Mucosa of descending colon (tissue), 3 donors: ENCODE measurements at regions not wholly inside any gene's neighbourhood (a gene's known extent, or its start where the extent isn't known, plus 50 kb on each side); places are given as distances from the start of the nearest gene placed in this dataset.

ENCODE experiments used
- ATAC-seq: fragments of 200-7000 bp; cut with Tn5 transposase; one replicate; pipeline ENCODE4 v1.9.1; 2020; ENCODE audit warnings: mild to moderate bottlenecking, moderate library complexity
- DNase-seq, 3 donors: peaks; one replicate each; pipeline ENCODE4 v3.0.0-alpha.2; 2020
- H3K36me3 ChIP-seq: fragments of 200-600 bp; one replicate; pipeline ENCODE4 v1.8.0; 2021; ENCODE audit warnings: low read depth, mild to moderate bottlenecking
- H3K4me1 ChIP-seq: fragments of 200-600 bp; one replicate; pipeline ENCODE4 v1.8.0; 2021; ENCODE audit warnings: low read depth, mild to moderate bottlenecking
- H3K4me3 ChIP-seq: fragments of 200-600 bp; one replicate; pipeline ENCODE4 v1.8.0; 2021; ENCODE audit warnings: mild to moderate bottlenecking
- H3K9me3 ChIP-seq: fragments of 200-600 bp; one replicate; pipeline ENCODE4 v1.8.0; 2021; ENCODE audit warnings: mild to moderate bottlenecking
- CTCF ChIP-seq: fragments of 200-600 bp; IDR thresholded peaks from one replicate; pipeline ENCODE4 v1.8.0; 2022; ENCODE audit warnings: antibody characterized with exemption, mild to moderate bottlenecking
- intact Hi-C, 2 donors: fragments of 100-400 bp; cut with DNase I in 1 of 2; cut with micrococcal nuclease in 1 of 2; formaldehyde crosslinking; loops; one replicate each; pipeline versions ENCODE4 v1.11.0 to v1.11.1; 2022; cut with DNase I, micrococcal nuclease
- donor health status: DM: no; HTN: no; CAD: no; lungs with moderate emphysema.
- donor health status: DM: no; HTN: no; CAD: no.
- donor health status: DM: no; HTN: yes; CAD: no.

- no peaks in the 10 kb centered on the region for H3K9me3 ChIP-seq
Observed at GRCh38 chr4:4779054-4779453, 80.4 kb upstream of the MSX1 start.

DNA sequence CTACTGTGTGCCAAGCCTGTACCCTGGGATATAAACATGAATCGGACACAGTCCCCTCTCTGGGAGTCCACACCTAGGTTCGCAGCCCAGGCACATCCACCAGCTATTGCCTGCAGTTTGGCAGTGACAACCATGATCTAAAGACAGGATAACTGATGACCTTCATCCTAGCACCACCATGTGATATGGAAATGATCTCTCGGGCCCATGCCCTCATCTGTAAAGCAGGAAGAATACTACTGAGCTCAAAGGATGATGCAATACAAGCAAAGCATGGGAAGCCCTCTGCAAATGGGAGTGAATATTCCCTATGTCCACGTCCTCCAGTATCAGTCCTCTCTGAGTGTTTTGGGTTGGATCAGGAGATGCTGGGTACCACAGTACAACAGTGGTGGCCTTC lies 80.9 kb upstream of the MSX1 start:
- Histone ChIP-seq H3K4me3 (no peak overlapping the region), H3K4me1 (no peaks in the 10 kb centered on the region), H3K9me3 (no peaks in the 10 kb centered on the region), H3K36me3 (no peaks in the 10 kb centered on the region)
- DNase-seq (no peak), ATAC-seq (no peak)
- TF ChIP-seq CTCF: no peak
- intact Hi-C loops: no loop called here

More at GRCh38 chr4:4779054-4779453, 80.4 kb upstream of the MSX1 start:
- Histone ChIP-seq H3K36me3 (no peaks in the 10 kb centered on the region), H3K4me3 (no peak overlapping the region), H3K4me1 (no peaks in the 10 kb centered on the region)
- no peak for TF ChIP-seq CTCF
- no peak for ATAC-seq
- no peak for DNase-seq
- intact Hi-C loops: no loop called here

- H3K4me3 ChIP-seq: no peak overlapping the region
- no peaks in the 10 kb centered on the region for H3K4me1 ChIP-seq
- intact Hi-C loops: no loop called here
- ATAC-seq: no peak
- H3K36me3 ChIP-seq: no peaks in the 10 kb centered on the region
- no peak for DNase-seq
- no peak for TF ChIP-seq CTCF
- no peaks in the 10 kb centered on the region for H3K9me3 ChIP-seq
Observed at GRCh38 chr4:4776934-4777333, 82.5 kb upstream of the MSX1 start.

GRCh38 chr4:4776335-4776734 lies 83.1 kb upstream of the MSX1 start:
- Histone ChIP-seq H3K4me3 (no peak overlapping the region), H3K4me1 (no peaks in the 10 kb centered on the region), H3K36me3 (no peaks in the 10 kb centered on the region), H3K9me3 (no peaks in the 10 kb centered on the region)
- intact Hi-C loops: no loop called here
- ATAC-seq: no peak
- TF ChIP-seq CTCF: no peak
- DNase-seq: no peak

GRCh38 chr4:4775493-4776004 lies 83.9 kb upstream of the MSX1 start:
- Histone ChIP-seq H3K9me3 (no peaks in the 10 kb centered on the region), H3K4me3 (no peak overlapping the region), H3K36me3 (no peaks in the 10 kb centered on the region), H3K4me1 (no peaks in the 10 kb centered on the region)
- no peak for TF ChIP-seq CTCF
- intact Hi-C loops: no loop called here
- DNase-seq (no peak), ATAC-seq (no peak)

GRCh38 chr4:4772534-4772933 lies 86.9 kb upstream of the MSX1 start:
- no peaks in the 10 kb centered on the region for H3K36me3 ChIP-seq
- no peak for ATAC-seq

More at GRCh38 chr4:4772534-4772933, 86.9 kb upstream of the MSX1 start:
- no peak for TF ChIP-seq CTCF
- Histone ChIP-seq H3K9me3 (no peaks in the 10 kb centered on the region), H3K4me3 (no peak overlapping the region), H3K4me1 (no peaks in the 10 kb centered on the region)
- DNase-seq: no peak
- intact Hi-C loops: no loop called here
